ENCODE measurements at regions not wholly inside any gene's neighbourhood (a gene's known extent, or its start where the extent isn't known, plus 50 kb on each side); places are given as distances from the start of the nearest gene placed in this dataset.
"Not testable (repeated sequence)": the region's sequence is repeated elsewhere in the genome, so short reads cannot be mapped to it uniquely, and the experiment has no call there.

DNA sequence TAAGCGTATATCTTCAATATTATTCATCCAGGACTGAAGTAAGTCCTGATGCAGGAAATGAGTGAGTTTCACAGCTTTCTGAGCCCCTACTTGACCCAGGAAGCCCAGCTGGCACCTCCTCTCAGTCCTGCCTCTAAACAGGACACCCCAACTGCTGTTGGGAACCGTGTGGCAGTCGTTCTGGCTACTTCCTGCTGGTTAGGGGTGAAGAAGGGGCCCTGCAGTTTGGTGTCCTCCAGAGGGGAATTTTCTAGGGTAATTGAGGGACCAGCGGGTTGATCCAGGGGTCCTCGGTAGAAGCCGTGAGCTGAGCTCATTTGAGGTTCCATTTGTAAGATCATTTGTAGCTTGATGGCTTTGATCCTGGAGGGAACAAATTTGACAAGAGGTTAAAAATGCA is 253.2 kb upstream of the MBL2 start:
- TF ChIP-seq, protein P1, sequence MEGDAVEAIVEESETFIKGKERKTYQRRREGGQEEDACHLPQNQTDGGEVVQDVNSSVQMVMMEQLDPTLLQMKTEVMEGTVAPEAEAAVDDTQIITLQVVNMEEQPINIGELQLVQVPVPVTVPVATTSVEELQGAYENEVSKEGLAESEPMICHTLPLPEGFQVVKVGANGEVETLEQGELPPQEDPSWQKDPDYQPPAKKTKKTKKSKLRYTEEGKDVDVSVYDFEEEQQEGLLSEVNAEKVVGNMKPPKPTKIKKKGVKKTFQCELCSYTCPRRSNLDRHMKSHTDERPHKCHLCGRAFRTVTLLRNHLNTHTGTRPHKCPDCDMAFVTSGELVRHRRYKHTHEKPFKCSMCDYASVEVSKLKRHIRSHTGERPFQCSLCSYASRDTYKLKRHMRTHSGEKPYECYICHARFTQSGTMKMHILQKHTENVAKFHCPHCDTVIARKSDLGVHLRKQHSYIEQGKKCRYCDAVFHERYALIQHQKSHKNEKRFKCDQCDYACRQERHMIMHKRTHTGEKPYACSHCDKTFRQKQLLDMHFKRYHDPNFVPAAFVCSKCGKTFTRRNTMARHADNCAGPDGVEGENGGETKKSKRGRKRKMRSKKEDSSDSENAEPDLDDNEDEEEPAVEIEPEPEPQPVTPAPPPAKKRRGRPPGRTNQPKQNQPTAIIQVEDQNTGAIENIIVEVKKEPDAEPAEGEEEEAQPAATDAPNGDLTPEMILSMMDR (conservative IDR thresholded peaks at IDR 0.05 in 1 of 2, IDR thresholded peaks at IDR 0.05 in 1 of 2; ENCODE audit: extremely low read depth in 1 of 2, insufficient read depth in 1 of 2, low read depth in 1 of 2, low read length in 2 of 2), result not testable (repeated sequence)
- not testable (repeated sequence) for TF ChIP-seq EZH2 (IDR thresholded peaks at IDR 0.05; ENCODE audit: borderline replicate concordance, low read length)
